H1 (cell line): ENCODE measurements at regions not wholly inside any gene's neighbourhood (a gene's known extent, or its start where the extent isn't known, plus 50 kb on each side); places are given as distances from the start of the nearest gene placed in this dataset.

ENCODE experiments used
- CTCF ChIA-PET: fragments of 300-600 bp; sonication (Branson Sonifier 250); formaldehyde crosslinking; loops from one replicate; lab custom pipeline; 2021; ENCODE audit not compliant: partially characterized antibody; lab: Charles Lee
- POLR2A ChIA-PET: fragments of 300-600 bp; sonication (Branson Sonifier 250); formaldehyde crosslinking; loops from one replicate; lab custom pipeline; 2021; ENCODE audit warnings: inconsistent platforms; ENCODE audit not compliant: partially characterized antibody; lab: Charles Lee
- DNase-seq, 2 experiments: peaks; one replicate each; pipeline versions ENCODE4 v3.0.0 to v3.0.0-alpha.2; 2010 to 2022; ENCODE audit warnings: low spot score in 2 of 2, low read depth in 1 of 2, mixed read lengths in 1 of 2
- FAIRE-seq: peaks from 2 replicates; lab custom pipeline; 2011; peaks lifted over from hg19 to GRCh38; lab: Jason Lieb, UNC
- H2AFZ ChIP-seq: 2 replicates; pipeline ENCODE4 v1.8.1; 2012; ENCODE audit warnings: low read length, inconsistent platforms
- H2AK5ac ChIP-seq: 2 replicates; pipeline ENCODE4 v1.6.1; 2013; ENCODE audit warnings: low read depth, low read length
- H2BK120ac ChIP-seq: replicated peaks from 2 replicates; pipeline ENCODE3; 2013; ENCODE audit warnings: low read depth, low read length, inconsistent platforms
- H2BK12ac ChIP-seq: 2 replicates; pipeline ENCODE4 v1.6.1; 2013; ENCODE audit warnings: low read depth, low read length
- H2BK15ac ChIP-seq: 2 replicates; pipeline ENCODE4 v1.6.1; 2013; ENCODE audit warnings: low read length
- H2BK20ac ChIP-seq: 2 replicates; pipeline ENCODE4 v1.6.1; 2013; ENCODE audit warnings: low read length
- H2BK5ac ChIP-seq: 2 replicates; pipeline ENCODE4 v1.6.1; 2013; ENCODE audit warnings: low read depth, low read length
- H3K14ac ChIP-seq: 2 replicates; pipeline ENCODE4 v1.6.1; 2013; ENCODE audit warnings: inconsistent platforms; ENCODE audit not compliant: insufficient read length
- H3K18ac ChIP-seq: 2 replicates; pipeline ENCODE4 v1.6.1; 2013; ENCODE audit warnings: low read length; ENCODE audit errors: extremely low read depth
- H3K23ac ChIP-seq: 2 replicates; pipeline ENCODE4 v1.6.1; 2013; ENCODE audit warnings: inconsistent platforms; ENCODE audit not compliant: insufficient read length
- H3K23me2 ChIP-seq: 2 replicates; pipeline ENCODE4 v1.6.1; 2013; ENCODE audit warnings: low read depth, low read length
- H3K27ac ChIP-seq: 2 replicates; pipeline ENCODE4 v1.6.1; 2011; ENCODE audit warnings: low read depth, low read length, inconsistent platforms
- H3K27me3 ChIP-seq, 4 experiments: replicated peaks in 1 of 4; 1 replicate in 1 of 4; 2 replicates in 3 of 4; pipeline versions ENCODE4 v1.6.1 to v1.8.1; 2011 to 2013; ENCODE audit warnings: low read length in 3 of 4, mild to moderate bottlenecking in 3 of 4, inconsistent platforms in 2 of 4, mixed read lengths in 2 of 4, moderate library complexity in 1 of 4; ENCODE audit not compliant: control insufficient read depth in 3 of 4, insufficient read depth in 3 of 4; ENCODE audit errors: extremely low read depth in 1 of 4
- H3K36me3 ChIP-seq, 4 experiments: 2 replicates each; pipeline versions ENCODE4 v1.6.1 to v1.8.1; 2011 to 2013; ENCODE audit warnings: mild to moderate bottlenecking in 4 of 4, low read length in 3 of 4, moderate library complexity in 2 of 4, control low read depth in 1 of 4, inconsistent platforms in 1 of 4; ENCODE audit not compliant: insufficient read depth in 4 of 4, control insufficient read depth in 2 of 4
- H3K4ac ChIP-seq: replicated peaks from 2 replicates; pipeline ENCODE3; 2013; ENCODE audit warnings: low read length, low read depth, mixed read lengths, inconsistent platforms; ENCODE audit not compliant: insufficient read length
- H3K4me1 ChIP-seq, 4 experiments: replicated peaks in 1 of 4; 1 replicate in 1 of 4; 2 replicates in 3 of 4; pipeline versions ENCODE4 v1.6.1 to v1.8.1; 2011 to 2013; ENCODE audit warnings: low read length in 3 of 4, inconsistent platforms in 2 of 4, mixed read lengths in 1 of 4; ENCODE audit not compliant: insufficient read depth in 4 of 4, control insufficient read depth in 3 of 4
- H3K4me2 ChIP-seq, 2 experiments: 2 replicates each; pipeline versions ENCODE4 v1.6.1 to v1.8.1; 2011 to 2013; ENCODE audit warnings: low read depth in 2 of 2, low read length in 2 of 2, control low read depth in 1 of 2, inconsistent platforms in 1 of 2, mild to moderate bottlenecking in 1 of 2; ENCODE audit not compliant: insufficient read depth in 1 of 2
- H3K4me3 ChIP-seq, 4 experiments: fragments of 200-600, 300-600 bp in 1 of 4; sonication (generic), shearing (Covaris generic), sonication (Bioruptor Twin) in 1 of 4; 2 replicates each; pipeline versions ENCODE4 v1.5.1 to v1.8.1; 2011 to 2016; ENCODE audit warnings: low read length in 4 of 4, low read depth in 3 of 4, control low read depth in 2 of 4, inconsistent platforms in 2 of 4, mild to moderate bottlenecking in 2 of 4, mixed read lengths in 1 of 4, moderate library complexity in 1 of 4; ENCODE audit not compliant: insufficient read depth in 2 of 4; ENCODE audit errors: extremely low read depth in 1 of 4
- H3K56ac ChIP-seq: replicated peaks from 2 replicates; pipeline ENCODE3; 2013; ENCODE audit warnings: low read depth, mild to moderate bottlenecking, mixed read lengths, low read length, inconsistent platforms; ENCODE audit not compliant: insufficient read length
- H3K79me1 ChIP-seq: 2 replicates; pipeline ENCODE4 v1.6.1; 2013; ENCODE audit warnings: low read depth, low read length, control low read depth
- H3K79me2 ChIP-seq, 2 experiments: 2 replicates each; pipeline versions ENCODE4 v1.6.1 to v1.8.1; 2012 to 2013; ENCODE audit warnings: low read length in 2 of 2, mild to moderate bottlenecking in 2 of 2, inconsistent platforms in 1 of 2; ENCODE audit not compliant: insufficient read depth in 2 of 2, control insufficient read depth in 1 of 2
- H3K9ac ChIP-seq, 4 experiments: replicated peaks in 1 of 4; 1 replicate in 1 of 4; 2 replicates in 3 of 4; pipeline versions ENCODE4 v1.6.1 to v1.8.1; 2011 to 2013; ENCODE audit warnings: low read depth in 3 of 4, low read length in 3 of 4, control low read depth in 2 of 4, mild to moderate bottlenecking in 2 of 4, moderate library complexity in 2 of 4, inconsistent platforms in 1 of 4; ENCODE audit errors: extremely low read depth in 1 of 4
- H3K9me3 ChIP-seq, 2 experiments: 2 replicates each; pipeline versions ENCODE4 v1.6.1 to v1.8.1; 2012 to 2013; ENCODE audit warnings: mild to moderate bottlenecking in 2 of 2, moderate library complexity in 2 of 2, control low read depth in 1 of 2, inconsistent platforms in 1 of 2, low read depth in 1 of 2, low read length in 1 of 2, mixed read lengths in 1 of 2; ENCODE audit not compliant: insufficient read depth in 2 of 2
- H4K20me1 ChIP-seq, 2 experiments: replicated peaks in 1 of 2; 2 replicates each; pipeline versions ENCODE3 to v1.8.1; 2011 to 2013; ENCODE audit warnings: inconsistent platforms in 2 of 2, low read length in 2 of 2, mild to moderate bottlenecking in 1 of 2; ENCODE audit not compliant: insufficient read depth in 2 of 2, control insufficient read depth in 1 of 2
- H4K5ac ChIP-seq: 2 replicates; pipeline ENCODE4 v1.6.1; 2013; ENCODE audit warnings: low read length, low read depth, mixed read lengths, inconsistent platforms; ENCODE audit not compliant: insufficient read length
- H4K8ac ChIP-seq: 2 replicates; pipeline ENCODE4 v1.8.0; 2013; ENCODE audit warnings: mild to moderate bottlenecking, moderate library complexity, low read length, inconsistent platforms; ENCODE audit not compliant: insufficient read depth; ENCODE audit errors: extremely low read depth
- H4K91ac ChIP-seq: replicated peaks from 2 replicates; pipeline ENCODE3; 2013; ENCODE audit warnings: low read length, mixed read lengths, inconsistent platforms; ENCODE audit not compliant: insufficient read length
- CBX8 ChIP-seq: fragments of 300-800, 300-1000 bp; sonication (generic); IDR thresholded peaks from 2 replicates; pipeline ENCODE4 v1.7.1; 2016; ENCODE audit warnings: low read depth, low read length, borderline replicate concordance
- CHD1 ChIP-seq: IDR thresholded peaks from 2 replicates; pipeline ENCODE4 v1.6.1; 2012; ENCODE audit warnings: low read depth, low read length, improper control_type of control experiment
- GABPA ChIP-seq: IDR thresholded peaks from 2 replicates; pipeline ENCODE4 v1.6.1; 2011; ENCODE audit warnings: mild to moderate bottlenecking, low read length, moderate library complexity, borderline replicate concordance; ENCODE audit not compliant: insufficient read depth
- GTF2F1 ChIP-seq: IDR thresholded peaks from 2 replicates; pipeline ENCODE4 v1.6.1; 2012; ENCODE audit warnings: low read depth, low read length, improper control_type of control experiment, borderline replicate concordance
- HDAC2 ChIP-seq, 2 experiments: fragments of 300-600 bp in 1 of 2; sonication (generic) in 1 of 2; IDR thresholded peaks; 2 replicates each; pipeline ENCODE4 v1.6.1; 2011 to 2012; ENCODE audit warnings: low read depth in 2 of 2, low read length in 2 of 2, mild to moderate bottlenecking in 2 of 2, moderate library complexity in 2 of 2, borderline replicate concordance in 1 of 2, inconsistent platforms in 1 of 2
- KDM1A ChIP-seq: fragments of 200-600, 300-600 bp; sonication (generic); IDR thresholded peaks from 2 replicates; pipeline ENCODE4 v1.7.1; 2016; ENCODE audit warnings: mild to moderate bottlenecking, low read length, borderline replicate concordance
- KDM4A ChIP-seq: IDR thresholded peaks from one replicate; pipeline ENCODE4 v1.7.1; 2012; ENCODE audit warnings: low read depth, mild to moderate bottlenecking, moderate library complexity, low read length, inconsistent platforms; ENCODE audit not compliant: severe bottlenecking
- KDM5A ChIP-seq: fragments of 200-600 bp; IDR thresholded peaks from 2 replicates; pipeline ENCODE4 v1.7.1; 2012; ENCODE audit warnings: mild to moderate bottlenecking, low read length, inconsistent platforms, mixed read lengths
- MAFK ChIP-seq: IDR thresholded peaks from 2 replicates; pipeline ENCODE4 v1.6.1; 2012; ENCODE audit warnings: low read depth, mild to moderate bottlenecking, improper control_type of control experiment, low read length
- TAF7 ChIP-seq: optimal IDR thresholded peaks from 2 replicates; pipeline ENCODE3; 2011; ENCODE audit warnings: low read depth, mild to moderate bottlenecking, inconsistent platforms, low read length, moderate library complexity, borderline replicate concordance
- TBP ChIP-seq: IDR thresholded peaks from 2 replicates; pipeline ENCODE4 v1.6.1; 2011; ENCODE audit warnings: low read depth, low read length, improper control_type of control experiment
- TCF12 ChIP-seq: IDR thresholded peaks from 2 replicates; pipeline ENCODE4 v1.6.1; 2011; ENCODE audit warnings: low read depth, mild to moderate bottlenecking, low read length
- ZNF274 ChIP-seq: IDR thresholded peaks from 2 replicates; pipeline ENCODE4 v1.7.0; 2012; ENCODE audit warnings: low read length, borderline replicate concordance; ENCODE audit errors: extremely low read depth
- WGBS, 2 experiments: shearing (Covaris generic) in 1 of 2; methylation state at CpG; one replicate each; pipeline versions ENCODE4 v1.1.6 to v1.1.7; 2013 to 2015; ENCODE audit warnings: low lambda C conversion rate in 2 of 2, mixed read lengths in 2 of 2, inconsistent platforms in 1 of 2, low coverage in 1 of 2, missing lambda C conversion rate in 1 of 2; ENCODE audit not compliant: insufficient replicate concordance in 2 of 2, insufficient coverage in 1 of 2, insufficient read length in 1 of 2; ENCODE audit errors: extremely low coverage in 1 of 2, missing lambda C conversion rate in 1 of 2; 5-methylcytosine and 5-hydroxymethylcytosine counted together

- Histone ChIP-seq H3K4me1 (no peaks in the 10 kb centered on the region; a peak in 1 of 7 replicates), H3K56ac (no peak overlapping the region), H4K8ac (no peak overlapping the region), H4K91ac (no peak overlapping the region), H2BK120ac (no peak overlapping the region), H2AFZ (0 out of 2 replicates have a peak overlapping the region, but pooled peaks have one; percentile 38), H3K9ac (no peak overlapping the region), H2BK15ac (no peak overlapping the region), H3K4me2 (no peak overlapping the region), H4K20me1 (no peaks in the 10 kb centered on the region), H2AK5ac (no peak overlapping the region), H3K27ac (no peak overlapping the region), H2BK20ac (no peak overlapping the region), H3K27me3 (no peaks in the 10 kb centered on the region), H4K5ac (no peak overlapping the region), H3K18ac (no peak overlapping the region), H2BK12ac (no peak overlapping the region), H3K23me2 (no peaks in the 10 kb centered on the region), H3K14ac (no peak overlapping the region), H3K36me3 (no peaks in the 10 kb centered on the region), H3K4ac (no peak overlapping the region), H3K4me3 (no peak overlapping the region), H3K79me2 (no peaks in the 10 kb centered on the region), H2BK5ac (no peak overlapping the region), H3K9me3 (peaks cover 3 to 7% of the 10 kb centered on the region in 2 experiments; a peak in 3 of 4 replicates), H3K79me1 (no peaks in the 10 kb centered on the region), H3K23ac (no peak overlapping the region)
- ChIA-PET POLR2A (no interaction called here), CTCF (interaction anchor here (0.6 kb wide), 1 partner anchor 523 kb away, joined by 3 read pairs; no protein-coding TSS in a partner anchor)
- FAIRE-seq (no peak), DNase-seq (no peak)
- 95% methylated on average over 24 of the region's 33 CpGs; no CpG with 5 or more reads in 1 of the 2 experiments for WGBS, 2 experiments
- TF ChIP-seq HDAC2 (IDR thresholded peaks at IDR 0.05; ENCODE audit: borderline replicate concordance in 1 of 2, low read depth in 2 of 2, low read length in 2 of 2): no peak
- TF ChIP-seq TAF7: no peak
- TF ChIP-seq KDM1A: no peak
- TF ChIP-seq KDM5A: no peak
- TF ChIP-seq CBX8: no peak
- no peak for TF ChIP-seq TBP
- no peak for TF ChIP-seq CHD1
- TF ChIP-seq TCF12: no peak
- TF ChIP-seq ZNF274: no peak
- TF ChIP-seq GABPA: no peak
- no peak for TF ChIP-seq MAFK
- no peak for TF ChIP-seq GTF2F1
- TF ChIP-seq KDM4A: no peak
These were observed 200.3 kb downstream of the LMO4 start for GRCh38 chr1:87528754-87529517.
